ENCODE measurements at regions not wholly inside any gene's neighbourhood (a gene's known extent, or its start where the extent isn't known, plus 50 kb on each side); places are given as distances from the start of the nearest gene placed in this dataset.

DNA sequence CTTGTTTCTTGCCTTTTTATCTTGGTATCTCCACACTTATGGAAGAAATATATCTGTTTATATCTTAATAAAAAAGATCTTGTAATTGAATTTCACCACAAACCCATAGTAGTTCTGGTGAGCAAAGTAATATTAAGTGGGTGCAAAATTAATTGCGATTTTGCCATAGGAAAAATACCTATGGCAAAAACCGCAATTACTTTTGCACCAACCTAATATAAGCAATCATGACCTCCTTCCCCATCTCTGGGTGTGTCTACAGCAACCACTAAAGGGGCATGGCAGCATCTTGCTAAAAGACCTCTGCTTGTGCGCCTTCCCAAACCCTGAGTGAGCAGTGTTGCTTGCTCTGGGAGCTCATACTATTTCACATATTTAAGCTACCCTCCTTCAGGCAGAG lies 124.2 kb upstream of the GUCY1A1 start:
- H3K4me3 ChIP-seq (ENCODE audit: low read depth, low read length): no peak overlapping the region
- ChIA-PET CTCF (no interaction called here), POLR2A (no interaction called here)
- DNase-seq (ENCODE audit: low read depth, low spot score): no peak
- TF ChIP-seq, protein P1, sequence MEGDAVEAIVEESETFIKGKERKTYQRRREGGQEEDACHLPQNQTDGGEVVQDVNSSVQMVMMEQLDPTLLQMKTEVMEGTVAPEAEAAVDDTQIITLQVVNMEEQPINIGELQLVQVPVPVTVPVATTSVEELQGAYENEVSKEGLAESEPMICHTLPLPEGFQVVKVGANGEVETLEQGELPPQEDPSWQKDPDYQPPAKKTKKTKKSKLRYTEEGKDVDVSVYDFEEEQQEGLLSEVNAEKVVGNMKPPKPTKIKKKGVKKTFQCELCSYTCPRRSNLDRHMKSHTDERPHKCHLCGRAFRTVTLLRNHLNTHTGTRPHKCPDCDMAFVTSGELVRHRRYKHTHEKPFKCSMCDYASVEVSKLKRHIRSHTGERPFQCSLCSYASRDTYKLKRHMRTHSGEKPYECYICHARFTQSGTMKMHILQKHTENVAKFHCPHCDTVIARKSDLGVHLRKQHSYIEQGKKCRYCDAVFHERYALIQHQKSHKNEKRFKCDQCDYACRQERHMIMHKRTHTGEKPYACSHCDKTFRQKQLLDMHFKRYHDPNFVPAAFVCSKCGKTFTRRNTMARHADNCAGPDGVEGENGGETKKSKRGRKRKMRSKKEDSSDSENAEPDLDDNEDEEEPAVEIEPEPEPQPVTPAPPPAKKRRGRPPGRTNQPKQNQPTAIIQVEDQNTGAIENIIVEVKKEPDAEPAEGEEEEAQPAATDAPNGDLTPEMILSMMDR (IDR thresholded peaks at IDR 0.05; ENCODE audit: insufficient read depth, low read length, missing control alignments): no peak

DNA sequence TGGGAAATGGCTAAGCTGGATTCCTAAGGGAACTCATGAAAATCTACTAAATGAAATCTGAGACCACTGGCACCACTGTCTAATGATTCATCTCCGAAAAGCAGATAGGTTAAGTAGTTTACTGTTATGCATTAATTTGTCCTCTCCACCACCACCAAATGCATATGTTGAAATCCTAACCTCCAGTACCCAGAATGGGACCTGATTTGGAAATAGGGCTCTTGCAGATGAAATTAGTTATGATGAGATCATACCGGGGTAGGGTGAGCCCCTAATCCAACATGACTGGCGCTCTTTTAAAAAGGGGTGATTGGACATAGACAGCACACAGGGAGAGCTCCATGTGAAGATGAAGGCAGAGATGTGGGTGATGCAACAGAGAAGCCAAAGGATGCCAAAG lies 124.9 kb upstream of the GUCY1A1 start:
- TF ChIP-seq, protein P1 (IDR thresholded peaks at IDR 0.05; ENCODE audit: insufficient read depth, low read length, missing control alignments): no peak
- H3K4me3 ChIP-seq (ENCODE audit: low read depth, low read length): no peak overlapping the region
- ChIA-PET CTCF (no interaction called here), POLR2A (no interaction called here)
- no peak for DNase-seq (ENCODE audit: low read depth, low spot score)

DNA sequence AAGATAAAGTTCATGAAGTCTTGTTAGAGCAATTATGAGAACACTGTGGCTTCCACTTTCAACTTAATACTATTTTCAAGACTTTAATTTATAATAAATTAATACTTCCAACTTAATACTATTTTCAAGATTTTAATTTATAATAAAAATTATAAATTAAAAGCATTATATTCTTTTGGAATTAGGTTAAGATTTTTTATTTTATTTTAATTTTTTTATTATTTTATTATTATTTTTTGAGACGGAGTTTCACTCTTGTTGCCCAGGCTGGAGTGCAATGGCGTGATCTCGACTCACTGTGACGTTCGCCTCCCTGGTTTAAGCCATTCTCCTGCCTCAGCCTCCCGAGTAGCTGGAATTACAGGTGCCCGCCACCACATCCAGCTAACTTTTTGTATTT lies 126.0 kb upstream of the GUCY1A1 start:
- POLR2A ChIA-PET: no interaction called here
- CTCF ChIA-PET: no interaction called here
- no peak overlapping the region for H3K4me3 ChIP-seq (ENCODE audit: low read depth, low read length)
- TF ChIP-seq, protein P1 (IDR thresholded peaks at IDR 0.05; ENCODE audit: insufficient read depth, low read length, missing control alignments): no peak
- DNase-seq (ENCODE audit: low read depth, low spot score): no peak

DNA sequence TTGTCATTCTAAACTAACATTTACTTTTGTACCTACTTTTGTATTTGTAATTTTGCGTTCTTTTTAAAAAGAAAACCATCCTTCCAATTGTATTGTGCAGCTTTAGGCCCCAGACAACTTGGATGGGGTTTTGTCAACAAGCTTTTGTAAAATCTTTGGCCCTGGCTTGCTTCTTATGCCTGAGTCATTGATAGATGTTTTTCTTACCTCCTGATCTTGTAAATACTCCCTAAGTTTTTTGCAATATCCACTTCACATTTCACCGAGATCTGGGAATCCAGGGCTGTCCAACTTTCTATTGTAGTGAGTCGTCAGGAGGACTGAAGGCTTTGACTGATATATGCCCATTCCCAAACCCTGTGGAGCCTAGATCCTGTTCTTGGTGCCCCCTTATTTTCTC lies 126.9 kb upstream of the GUCY1A1 start:
- POLR2A ChIA-PET: no interaction called here
- DNase-seq (ENCODE audit: low read depth, low spot score): no peak
- H3K4me3 ChIP-seq (ENCODE audit: low read depth, low read length): no peak overlapping the region
- CTCF ChIA-PET: no interaction called here
- TF ChIP-seq, protein P1 (IDR thresholded peaks at IDR 0.05; ENCODE audit: insufficient read depth, low read length, missing control alignments): no peak

DNA sequence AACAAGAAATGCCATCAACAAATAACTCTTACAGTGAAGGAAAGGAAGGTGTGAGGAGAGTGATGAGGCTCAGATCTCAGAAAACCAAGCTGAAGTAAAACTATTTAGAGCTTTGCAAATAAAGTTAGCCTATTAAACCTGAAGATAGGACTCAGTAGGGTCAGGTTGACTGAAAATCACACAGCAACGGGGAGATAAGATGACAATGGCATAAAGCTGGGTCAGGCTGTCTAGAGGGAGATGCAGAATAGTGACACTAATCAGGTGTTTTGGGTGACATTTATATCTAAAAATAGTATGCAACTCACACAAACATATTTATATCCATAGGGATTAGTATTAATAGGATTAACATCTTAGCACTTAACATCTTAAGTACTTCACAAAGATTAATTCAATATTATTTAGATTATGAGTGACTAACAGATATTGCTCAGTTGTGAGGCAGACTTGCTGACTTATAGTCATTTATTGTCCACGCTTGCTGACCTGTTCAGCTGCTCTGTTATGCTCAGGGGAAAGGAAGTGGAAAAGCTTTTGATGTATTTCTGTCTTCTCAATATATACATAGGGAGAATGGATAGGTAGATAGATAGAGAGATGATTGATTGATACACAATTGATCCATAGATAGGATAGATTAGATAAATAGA lies 130.7 kb upstream of the GUCY1A1 start:
- POLR2A ChIA-PET: no interaction called here
- H3K4me3 ChIP-seq (ENCODE audit: low read depth, low read length): no peak overlapping the region
- TF ChIP-seq, protein P1 (IDR thresholded peaks at IDR 0.05; ENCODE audit: insufficient read depth, low read length, missing control alignments): no peak
- CTCF ChIA-PET: no interaction called here
- no peak for DNase-seq (ENCODE audit: low read depth, low spot score)

- no peak overlapping the region for H3K4me3 ChIP-seq (ENCODE audit: low read depth, low read length)
- DNase-seq (ENCODE audit: low read depth, low spot score): no peak
- TF ChIP-seq, protein P1 (IDR thresholded peaks at IDR 0.05; ENCODE audit: insufficient read depth, low read length, missing control alignments): no peak
- POLR2A ChIA-PET: no interaction called here
- CTCF ChIA-PET: no interaction called here
Measured at GRCh38 chr4:155532373-155533085, 134.1 kb upstream of the GUCY1A1 start.
